HuH-7 (cell line): ENCODE measurements at regions not wholly inside any gene's neighbourhood (a gene's known extent, or its start where the extent isn't known, plus 50 kb on each side); places are given as distances from the start of the nearest gene placed in this dataset.
"Not testable (repeated sequence)": the region's sequence is repeated elsewhere in the genome, so short reads cannot be mapped to it uniquely, and the experiment has no call there.

ENCODE experiments used
- DNase-seq: peaks from one replicate; pipeline ENCODE4 v3.0.0; 2011; ENCODE audit warnings: low spot score

DNA sequence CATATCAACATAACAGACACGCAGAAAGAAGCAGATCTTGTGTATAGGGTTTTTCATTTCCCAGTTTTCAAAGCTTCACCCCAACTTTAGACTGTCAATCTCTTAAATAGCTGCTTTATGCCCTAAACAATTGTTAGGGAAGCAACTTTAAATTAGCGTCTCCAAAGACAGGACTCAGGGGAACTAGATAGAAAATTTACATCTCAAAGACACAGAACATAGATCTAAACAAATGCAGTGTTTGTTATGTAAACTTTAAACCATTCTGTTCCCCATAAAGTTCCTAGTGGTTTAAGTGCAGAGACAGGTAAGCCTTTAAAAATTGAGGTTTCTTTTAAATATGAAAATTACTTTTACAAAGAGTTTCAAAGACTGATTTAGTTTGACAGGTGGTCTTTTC, 379.2 kb upstream of the GHITM start:
- DNase-seq = no peak

DNA sequence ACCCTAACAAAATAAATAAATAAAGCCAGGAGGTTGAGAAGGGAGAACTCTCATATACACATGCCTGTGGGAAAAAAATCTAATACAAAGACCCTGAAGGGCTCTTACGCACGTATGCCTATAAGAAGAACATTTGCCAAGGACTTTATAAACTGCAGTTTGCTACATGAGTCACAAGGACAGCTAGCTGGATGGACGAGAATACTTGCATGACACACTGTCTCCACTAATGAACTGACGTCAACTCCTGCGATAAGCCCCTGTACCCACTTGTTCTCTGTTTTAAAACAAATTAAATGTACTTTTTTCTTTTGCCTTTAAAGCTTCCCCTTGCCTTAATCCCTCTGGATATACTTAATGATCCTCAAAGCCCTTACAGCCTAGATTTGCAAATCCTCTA, 374.6 kb upstream of the GHITM start:
- no peak for DNase-seq

DNA sequence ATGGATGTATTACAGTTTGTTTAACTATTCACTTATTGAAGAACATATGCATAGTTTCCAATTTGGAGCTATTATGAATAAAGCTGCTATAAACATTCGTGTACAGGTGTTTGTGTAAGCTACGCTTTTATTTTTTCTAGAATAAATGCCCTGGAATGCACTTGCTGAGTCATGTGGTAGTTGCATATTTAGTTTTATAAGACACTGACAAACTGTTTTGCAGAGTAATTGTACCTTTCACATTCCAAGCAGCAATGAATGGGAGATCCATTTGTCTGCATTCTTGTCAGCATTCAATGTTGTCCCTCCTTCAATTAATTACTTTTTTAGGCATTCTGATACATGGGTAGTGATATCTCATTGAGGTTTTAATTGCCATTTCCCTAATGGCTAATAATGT, 373.6 kb upstream of the GHITM start:
- no peak for DNase-seq

DNA sequence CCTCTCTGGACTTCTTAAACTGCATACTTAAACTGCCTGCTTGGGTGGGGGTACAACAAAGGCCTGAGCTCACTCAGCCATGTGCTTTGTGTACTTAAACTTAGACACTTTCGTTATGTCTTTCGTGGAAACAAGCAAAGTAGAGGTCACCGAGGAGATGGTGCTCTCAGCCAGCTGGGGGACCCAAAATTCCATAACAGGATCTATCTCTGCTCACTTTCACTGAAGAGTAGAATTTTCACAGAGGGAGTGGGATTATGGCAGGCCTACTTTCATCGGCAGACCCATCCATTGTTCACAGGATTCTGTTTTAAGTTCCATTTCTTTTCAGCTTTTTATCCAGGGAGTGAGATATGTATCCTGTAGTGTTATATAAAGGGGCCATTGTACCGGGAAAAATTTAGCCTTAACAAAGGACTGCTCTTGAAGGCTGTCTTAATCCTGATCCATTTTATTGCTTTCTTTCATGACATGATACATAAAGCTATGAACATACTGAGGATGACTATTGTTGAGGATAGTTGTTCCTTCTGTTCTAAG, 370.0 kb upstream of the GHITM start:
- no peak for DNase-seq

DNA sequence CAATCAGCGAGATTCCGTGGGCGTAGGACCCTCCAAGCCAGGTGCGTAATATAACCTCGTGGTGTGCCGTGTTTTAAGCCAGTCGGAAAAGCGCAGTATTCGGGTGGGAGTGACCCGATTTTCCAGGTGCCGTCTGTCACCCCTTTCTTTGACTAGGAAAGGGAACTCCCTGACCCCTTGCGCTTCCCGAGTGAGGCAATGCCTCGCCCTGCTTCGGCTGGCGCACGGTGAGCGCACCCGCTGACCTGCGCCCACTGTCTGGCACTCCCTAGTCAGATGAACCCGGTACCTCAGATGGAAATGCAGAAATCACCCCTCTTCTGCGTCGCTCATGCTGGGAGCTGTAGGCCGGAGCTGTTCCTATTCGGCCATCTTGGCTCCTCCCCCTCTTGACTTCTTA, 352.6 kb upstream of the GHITM start:
- DNase-seq = not testable (repeated sequence)

DNA sequence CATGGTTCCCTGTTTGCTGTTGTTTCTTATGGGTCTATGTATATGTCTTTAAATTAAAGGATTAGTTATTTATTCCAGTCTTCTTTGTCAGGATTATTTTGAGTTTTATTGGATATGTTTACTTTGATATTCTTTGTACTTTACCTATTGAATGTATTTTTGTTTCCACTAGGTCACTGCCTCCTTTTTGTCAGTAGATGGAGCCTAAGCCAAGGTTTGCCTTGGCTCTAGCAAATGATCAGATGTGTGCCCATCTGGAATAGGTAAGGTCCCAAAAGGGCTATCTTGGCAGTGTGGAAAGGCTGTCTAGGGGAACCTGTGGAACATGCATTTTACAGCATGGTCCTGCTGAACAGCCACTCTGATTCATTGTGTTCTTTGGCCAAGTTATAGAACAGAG, 337.3 kb upstream of the GHITM start:
- DNase-seq = no peak

DNA sequence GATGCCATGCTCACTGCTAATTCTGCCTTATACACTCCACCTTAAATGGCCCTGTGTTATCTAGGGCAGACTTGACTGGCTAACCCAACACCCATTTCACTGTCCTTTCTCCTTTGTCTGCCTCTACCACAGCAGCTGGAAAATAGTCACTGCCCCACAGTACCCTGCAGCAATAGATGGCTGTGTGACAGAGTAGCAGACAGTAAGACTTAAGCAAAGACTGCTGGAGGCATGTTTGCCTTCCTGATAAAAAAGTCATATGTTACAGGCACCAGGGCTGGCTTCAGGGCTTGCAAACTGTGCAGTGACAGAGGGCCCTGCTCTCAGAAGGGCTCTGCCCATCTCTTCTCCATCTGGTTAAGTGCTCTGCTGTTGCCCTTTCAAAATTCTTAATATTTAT, 332.6 kb upstream of the GHITM start:
- DNase-seq = no peak

DNA sequence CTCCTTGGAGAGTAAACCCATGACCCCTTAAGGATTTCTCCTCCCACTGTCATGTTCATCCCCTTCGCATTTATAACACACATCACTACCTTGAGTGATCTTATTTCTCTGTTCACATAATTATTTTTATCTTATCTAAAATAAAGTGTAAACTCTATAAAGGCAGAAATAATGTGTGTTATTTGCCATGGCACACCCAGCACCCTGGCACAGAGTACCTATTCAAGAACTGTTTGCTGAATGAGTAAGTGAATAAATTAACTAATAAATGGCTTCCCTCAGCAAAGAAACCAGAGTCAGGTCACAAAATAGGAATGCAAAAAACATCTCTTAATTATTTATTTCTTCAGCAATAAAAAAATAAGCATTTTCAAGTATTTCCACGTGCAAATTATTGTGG, 330.3 kb upstream of the GHITM start:
- DNase-seq = no peak

DNA sequence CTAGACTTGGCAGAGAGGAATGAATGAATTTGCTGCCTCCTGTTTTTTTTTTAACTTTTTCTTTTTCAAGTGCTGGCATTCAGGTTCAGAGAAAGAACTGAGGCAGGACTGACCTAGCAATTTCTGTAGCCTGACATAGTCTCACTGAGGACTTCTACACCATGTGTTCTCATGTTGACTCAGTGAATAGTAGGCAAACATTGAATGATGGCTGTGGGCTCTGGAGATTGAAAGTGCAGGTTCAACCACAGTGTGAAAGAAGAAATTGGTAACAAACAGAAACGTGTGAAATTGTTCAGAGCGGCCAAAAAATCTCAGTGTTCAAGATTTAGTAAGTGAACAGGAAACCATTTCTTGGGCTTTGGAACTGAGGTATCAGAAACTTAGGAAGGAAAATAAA, 322.4 kb upstream of the GHITM start:
- DNase-seq = no peak

DNA sequence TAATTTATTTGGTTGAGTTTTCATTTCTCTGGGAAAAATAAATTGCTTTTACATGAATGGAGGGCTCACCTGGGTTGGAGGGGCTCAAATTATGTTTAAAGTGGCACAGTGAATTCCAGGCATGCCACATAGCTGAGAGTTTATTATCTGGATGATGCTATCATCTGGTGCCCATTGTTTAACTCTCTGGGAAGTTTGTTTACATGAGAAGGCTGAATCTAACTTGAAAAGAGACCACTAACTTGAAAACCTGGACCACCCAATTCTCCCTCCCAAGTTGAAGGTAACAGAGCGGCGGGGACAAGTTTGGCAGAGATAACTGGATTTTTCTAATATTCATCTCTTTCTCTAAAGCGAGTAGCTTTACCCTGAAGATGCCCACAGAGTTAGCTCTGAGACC, 321.5 kb upstream of the GHITM start:
- no peak for DNase-seq

DNA sequence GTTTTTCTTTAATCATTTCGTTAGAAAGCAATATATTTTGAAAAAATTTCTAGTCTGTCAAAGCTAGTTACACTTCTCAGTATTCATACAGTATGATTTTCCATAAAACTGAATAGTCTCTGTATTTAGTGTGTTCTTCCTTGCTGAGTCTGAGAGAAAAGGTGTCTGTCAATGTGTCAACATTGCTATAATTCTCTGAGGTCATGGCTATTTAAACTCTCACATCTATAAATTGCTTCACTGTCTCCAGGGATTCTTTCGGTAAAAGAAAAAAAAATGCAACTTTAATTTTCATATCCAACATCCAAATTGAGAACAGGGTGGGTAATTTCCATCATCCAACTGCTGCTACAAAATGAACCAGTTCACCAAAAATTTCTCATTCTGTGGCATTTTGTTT, 319.7 kb upstream of the GHITM start:
- no peak for DNase-seq

DNA sequence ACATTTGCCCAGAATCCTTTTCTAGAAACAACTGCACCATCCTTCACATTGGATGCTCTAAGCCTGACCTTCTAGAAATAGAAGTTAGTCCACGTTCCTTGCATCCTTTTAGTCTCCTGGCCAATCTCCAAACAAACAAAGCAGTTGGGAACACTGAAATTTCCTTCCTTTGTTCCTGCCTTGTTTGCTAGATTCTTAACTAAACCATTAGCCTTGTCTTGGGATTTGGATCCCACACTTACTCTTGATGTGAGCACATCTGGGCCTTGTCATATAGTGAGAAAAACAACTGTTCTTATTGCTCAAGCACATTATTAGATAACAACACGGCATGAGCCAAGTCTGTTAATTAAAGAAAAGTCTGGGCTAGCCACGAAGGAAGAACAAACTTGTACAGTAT, 319.3 kb upstream of the GHITM start:
- no peak for DNase-seq

DNA sequence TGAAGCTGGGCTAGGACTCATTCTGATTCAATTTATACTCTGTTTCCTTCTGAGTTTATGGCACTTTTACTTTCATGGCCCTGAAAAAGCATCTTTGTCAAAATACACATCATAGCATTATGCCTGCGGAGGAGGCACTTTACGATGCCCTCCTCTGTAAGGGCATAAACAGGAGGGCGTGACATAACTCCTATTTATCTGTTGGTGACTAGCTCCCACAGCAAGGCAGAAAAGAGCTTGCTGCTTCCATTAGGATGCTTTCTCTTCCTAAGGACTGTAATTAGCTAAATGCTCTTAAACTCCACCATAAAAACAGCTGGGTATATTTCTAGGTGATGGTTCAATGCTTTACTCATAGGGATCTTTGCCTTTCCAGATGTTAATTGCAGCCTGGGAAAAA, 315.2 kb upstream of the GHITM start:
- DNase-seq = no peak

DNA sequence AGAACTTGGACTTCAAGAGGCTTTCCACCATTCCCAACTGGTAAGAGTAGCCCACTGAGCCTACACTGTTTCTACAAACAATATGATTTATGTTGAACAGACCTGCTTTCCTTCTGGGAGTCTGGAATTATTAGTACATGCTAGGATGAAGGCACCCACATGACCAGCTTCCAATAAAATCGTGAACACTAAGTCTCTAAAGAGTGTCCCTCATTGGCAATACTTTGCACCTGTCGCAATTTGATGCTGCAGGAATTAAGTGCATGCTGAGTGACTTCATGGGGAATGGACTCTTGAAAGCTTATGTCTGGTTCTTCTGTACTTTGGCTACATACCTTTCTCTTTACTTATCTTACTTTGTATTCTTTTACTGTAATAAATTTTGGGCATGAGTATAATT, 305.2 kb upstream of the GHITM start:
- DNase-seq = no peak

DNA sequence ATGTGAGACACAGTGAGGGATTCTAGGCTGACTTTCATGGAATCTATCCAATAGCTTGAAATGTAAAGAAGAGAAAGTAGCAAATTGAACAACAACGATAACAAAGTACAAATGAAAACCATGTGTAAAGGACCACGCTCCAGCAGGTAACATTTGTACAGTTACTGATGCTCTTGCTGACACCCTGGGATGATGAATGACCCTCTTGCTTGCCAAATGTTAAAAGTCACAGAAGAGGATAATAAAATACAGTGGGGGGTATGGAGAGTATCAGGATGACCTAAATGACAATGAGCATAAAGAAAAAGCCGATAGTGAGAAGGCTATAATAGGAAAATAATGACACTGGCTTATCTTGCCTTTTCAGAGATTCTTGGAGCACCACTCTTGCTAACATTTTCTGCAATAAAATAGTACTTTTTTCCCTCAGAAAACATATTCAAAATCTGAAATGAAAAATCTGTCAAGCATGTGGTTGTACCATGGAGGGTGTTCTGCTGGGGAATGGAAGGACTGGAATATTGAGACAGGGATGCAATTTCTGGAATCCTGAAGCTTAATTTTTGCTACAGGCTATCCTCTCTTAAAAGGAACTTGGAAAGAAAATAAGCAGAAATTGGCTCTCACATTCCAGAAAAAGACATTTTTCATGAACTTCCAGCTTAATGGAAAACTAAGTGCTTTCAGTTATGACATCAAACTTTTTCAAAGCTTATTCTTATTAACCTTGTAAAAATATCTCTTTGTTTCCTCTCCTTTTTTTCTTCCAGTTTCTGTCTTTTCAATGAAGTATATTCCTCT, 303.2 kb upstream of the GHITM start:
- DNase-seq = no peak

DNA sequence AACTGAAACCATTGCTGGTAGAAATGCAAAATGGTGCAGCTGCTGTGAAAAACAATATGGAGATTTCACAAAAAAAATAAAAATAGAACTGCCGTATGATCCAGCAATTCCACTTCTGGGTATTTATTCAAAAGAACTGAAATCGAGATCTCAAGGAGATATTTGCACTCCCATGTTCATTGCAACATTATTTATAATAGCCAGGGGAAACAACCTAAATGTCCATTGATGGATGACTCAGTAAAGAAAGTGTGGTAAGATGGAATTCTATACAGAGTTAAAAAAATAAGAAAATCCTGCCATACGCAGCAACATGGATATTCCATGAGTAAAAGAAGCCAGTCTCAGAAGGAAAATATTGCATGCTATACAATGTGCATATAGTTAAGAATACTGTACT, 290.6 kb upstream of the GHITM start:
- no peak for DNase-seq

DNA sequence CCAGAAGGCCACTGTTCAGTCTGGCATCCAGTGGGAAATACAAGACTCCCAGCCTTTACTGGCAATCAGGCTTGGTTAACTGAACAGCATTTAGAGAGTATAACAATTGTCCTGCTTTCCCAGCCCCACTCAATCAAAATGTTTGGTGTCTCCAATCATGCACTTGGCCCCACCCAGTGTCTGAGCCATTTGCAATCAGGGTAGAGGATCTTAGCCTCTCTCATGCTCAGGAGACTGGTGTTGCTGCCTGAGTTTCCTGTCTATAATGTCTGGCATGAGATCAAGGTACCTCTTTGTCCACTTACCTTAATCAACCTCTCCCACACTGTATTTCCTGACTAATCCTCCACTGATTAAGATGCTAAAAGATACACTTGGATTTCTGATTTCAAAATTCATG, 290.2 kb upstream of the GHITM start:
- DNase-seq = no peak

DNA sequence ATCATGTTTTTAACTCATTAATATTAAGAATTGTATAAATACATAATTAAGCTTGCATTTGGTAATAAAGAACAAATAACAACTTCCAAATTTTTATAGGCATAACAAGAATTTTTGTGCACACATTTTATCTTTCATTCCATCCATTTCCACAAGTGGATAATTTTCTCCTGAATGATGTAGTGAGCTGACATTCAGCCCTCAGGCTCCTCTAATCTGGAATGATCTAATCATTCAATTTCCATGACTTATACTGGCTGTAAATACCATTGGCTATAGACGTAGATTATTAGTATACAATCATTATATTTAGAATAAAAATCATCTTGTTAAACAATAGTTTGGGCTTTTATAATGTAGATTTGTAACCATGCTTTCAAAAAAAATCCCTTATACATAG, 287.2 kb upstream of the GHITM start:
- no peak for DNase-seq

DNA sequence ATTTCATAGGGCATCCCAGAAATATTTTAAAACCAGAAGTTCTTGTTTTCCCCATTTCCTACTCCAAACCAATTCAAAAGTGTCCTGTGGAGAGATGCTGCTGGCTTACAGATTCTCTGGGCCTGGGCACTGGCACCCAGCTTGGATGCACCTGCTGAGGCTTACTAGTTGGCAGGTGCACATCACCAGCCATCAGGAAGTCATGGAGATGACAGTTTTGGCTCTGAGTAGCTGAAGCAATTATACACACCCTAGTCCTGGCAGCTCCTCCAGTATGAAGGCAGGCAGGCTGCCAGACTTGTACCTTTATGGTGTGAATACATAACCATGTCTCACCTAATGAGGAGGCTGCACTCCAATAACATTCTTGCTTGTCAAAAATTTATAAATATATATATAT, 276.6 kb upstream of the GHITM start:
- DNase-seq = no peak

DNA sequence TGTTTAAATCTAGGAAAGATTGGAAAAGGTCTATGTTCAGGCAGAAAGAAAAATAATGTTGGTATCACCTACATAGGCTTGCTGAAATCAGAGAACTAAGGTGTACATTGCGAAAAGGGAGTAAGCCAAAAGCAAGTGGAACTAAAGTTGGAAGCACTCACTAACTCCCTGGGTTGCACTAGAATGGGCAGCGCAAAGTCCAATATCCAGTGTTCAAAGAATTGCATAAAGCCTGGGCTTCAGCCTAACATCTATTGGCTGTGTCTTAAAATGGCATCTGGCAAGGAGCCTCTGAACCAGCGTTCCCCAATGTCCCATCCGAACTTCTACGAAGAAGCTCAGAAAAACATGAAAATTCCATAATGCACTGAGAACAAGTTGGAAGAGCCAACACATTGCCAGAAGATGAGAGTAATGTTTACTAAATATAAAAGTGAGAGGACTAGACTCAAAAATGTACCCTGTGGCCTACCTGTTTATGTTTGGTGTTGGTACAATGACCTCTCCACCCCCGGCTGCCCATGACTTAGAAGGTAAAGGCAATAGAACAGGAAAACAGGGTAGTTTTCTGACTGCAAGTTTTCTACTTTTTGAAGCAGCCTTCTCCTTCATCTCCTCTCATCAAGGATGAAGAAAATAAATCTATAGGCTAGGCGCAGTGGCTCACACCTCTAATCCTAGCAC, 275.9 kb upstream of the GHITM start:
- DNase-seq = no peak

DNA sequence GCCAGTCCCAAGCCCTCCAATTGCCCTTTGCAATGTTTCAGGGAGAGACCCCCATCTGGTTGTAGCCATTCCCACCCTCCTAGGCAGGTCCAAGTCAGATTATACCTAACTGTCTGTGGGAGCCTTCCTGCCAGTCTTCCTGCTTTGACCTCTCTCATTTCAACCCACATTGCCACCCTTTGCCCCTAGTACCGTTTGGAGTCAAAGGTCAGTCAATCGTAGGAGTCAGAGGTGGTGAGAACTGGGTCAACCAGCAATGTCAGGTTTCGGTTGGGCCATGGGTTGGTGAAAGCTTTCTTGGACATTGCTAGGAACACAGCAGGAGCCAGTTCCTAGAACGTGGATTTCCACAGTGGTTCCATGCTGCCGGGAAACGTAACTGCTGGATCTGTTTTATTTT, 269.4 kb upstream of the GHITM start:
- no peak for DNase-seq

DNA sequence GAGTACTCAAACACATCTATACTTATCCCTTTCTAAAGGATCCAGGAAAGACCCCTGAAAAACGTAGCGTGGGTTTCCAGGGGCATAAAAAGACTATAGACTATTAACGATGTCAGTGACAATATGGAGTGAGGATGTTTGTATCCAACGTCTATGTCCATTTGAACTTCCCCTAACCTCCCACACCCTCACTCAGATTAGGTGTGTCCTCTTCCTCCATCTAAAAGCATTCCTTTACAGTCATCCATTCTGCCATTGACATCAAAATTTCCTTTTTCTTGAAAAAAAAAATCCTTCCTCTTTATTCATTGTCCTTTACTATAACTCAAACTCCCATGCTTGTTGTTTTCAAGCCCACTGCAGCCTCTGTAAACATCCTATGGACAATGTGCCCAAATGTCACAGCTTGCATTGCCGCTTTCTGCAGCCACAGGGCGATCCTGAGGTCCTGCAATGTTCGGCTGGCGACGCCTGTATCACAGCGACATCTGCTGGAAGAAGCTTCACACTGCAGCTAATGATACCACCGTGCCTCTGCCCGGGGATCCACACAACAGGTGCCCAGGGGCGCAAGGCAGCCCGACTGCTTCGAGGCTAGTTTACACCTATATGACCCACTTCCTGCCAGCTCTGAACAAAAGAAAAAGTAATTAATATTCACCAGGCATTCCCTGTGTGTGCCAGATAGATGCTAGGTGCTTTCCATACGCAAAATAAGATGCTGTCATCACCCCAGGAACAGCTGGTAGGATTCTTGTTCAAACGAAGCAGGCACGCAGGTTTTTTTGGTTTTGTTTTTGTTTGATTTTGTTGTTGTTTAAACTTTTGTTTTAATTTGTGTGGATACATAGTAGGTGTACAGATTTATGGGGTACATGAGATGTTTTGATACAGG, 267.9 kb upstream of the GHITM start:
- peak; percentile 59 for DNase-seq
